T1000 (cell line): ENCODE measurements at regions not wholly inside any gene's neighbourhood (a gene's known extent, or its start where the extent isn't known, plus 50 kb on each side); places are given as distances from the start of the nearest gene placed in this dataset.
"Not testable (repeated sequence)": the region's sequence is repeated elsewhere in the genome, so short reads cannot be mapped to it uniquely, and the experiment has no call there.

Experiments used
- DNase-seq: peaks from one replicate; lab custom pipeline; 2025; ENCODE audit warnings: mixed read lengths; lab: John Stamatoyannopoulos, UW

DNA sequence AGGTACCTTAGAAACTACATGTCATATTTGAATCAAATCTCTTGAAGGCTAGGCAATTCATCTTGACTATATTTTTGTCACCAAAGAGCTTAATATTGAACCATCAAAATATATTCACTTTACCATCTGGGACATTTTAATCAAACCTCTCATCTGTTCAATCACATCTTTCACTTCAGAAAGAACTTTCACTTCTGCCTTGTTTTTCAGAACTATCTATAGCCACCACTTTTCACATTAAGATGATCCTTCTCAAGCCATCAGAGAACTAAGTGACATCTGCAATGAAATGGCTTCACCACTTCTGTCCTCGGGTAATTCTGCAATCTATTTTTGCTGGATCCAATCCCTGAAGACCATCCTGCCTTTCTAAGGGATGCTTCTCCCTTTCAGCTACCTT, 57.8 kb downstream of the OR2B2 start:
- DNase-seq, result no peak

DNA sequence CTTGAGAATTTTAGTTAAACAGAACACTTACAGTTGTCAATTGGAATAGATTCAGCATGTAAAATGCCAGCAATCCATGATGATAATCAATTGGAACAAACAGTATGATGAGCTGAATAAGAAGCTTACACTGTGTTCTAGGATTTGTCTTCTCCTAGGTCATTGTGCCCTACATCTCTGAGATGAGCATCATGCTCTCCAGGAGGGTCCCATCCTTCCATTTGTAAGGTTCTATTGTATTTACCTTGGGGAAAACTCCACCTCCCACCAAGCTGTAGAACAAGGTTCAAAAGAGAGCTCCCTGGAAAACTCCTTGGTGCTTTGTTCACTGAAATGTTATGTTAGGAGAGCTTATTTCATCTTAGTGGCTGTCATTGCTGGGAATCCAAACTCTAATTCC, 60.8 kb downstream of the OR2B2 start:
- DNase-seq, result no peak

DNA sequence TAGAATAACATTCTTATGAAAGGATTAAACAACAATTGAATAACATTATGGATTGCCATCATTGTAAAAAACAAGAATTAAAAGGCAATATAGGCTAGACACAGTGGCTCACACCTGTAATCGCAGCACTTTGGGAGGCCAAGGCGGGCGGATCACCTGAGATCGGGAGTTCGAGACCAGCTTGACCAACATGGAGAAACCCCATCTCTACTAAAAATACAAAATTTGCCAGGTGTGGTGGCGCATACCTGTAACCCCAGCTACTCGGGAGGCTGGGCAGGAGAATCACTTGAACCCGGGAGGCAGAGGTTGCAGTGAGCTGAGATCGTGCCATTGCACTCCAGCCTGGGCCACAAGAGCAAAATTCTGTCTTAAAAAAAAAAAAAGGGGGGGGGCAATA, 63.2 kb downstream of the OR2B2 start:
- DNase-seq, result not testable (repeated sequence)

DNA sequence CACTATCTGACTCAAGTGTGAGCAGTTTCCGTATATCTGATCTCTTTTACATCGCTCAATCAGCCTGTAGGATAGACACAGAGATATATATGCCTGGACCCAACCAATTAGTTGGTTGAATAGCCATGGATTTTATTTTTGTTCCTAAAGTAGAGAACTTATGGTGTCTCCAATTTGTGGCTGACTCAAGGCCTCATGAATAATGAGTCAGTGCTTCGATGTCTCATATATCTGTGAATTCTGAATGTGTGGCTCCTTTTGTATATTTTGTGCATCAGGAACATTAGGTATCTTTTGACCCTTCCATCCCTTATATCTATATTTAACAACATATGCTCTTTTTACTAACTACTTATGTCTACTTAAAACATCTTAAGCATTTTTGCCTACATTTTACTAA, 64.5 kb downstream of the OR2B2 start:
- no peak for DNase-seq

DNA sequence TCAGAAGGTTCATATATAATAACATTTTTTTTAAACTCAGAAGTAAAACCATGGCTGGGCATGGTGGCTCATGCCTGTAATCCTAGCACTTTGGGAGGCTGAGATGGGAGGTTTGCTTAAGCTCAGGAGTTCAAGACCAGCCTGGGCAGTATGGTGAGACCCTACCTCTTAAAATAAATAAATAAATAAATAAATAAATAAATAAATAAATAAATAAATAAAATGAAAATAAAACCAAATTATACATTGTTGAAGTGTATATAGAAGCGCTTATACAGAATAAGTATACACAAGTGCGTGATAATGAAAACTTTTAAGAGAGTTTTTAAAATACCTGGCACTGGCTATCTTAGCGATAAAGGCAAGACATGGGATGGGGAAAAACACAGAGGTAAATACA, 71.6 kb downstream of the OR2B2 start:
- DNase-seq, result no peak

DNA sequence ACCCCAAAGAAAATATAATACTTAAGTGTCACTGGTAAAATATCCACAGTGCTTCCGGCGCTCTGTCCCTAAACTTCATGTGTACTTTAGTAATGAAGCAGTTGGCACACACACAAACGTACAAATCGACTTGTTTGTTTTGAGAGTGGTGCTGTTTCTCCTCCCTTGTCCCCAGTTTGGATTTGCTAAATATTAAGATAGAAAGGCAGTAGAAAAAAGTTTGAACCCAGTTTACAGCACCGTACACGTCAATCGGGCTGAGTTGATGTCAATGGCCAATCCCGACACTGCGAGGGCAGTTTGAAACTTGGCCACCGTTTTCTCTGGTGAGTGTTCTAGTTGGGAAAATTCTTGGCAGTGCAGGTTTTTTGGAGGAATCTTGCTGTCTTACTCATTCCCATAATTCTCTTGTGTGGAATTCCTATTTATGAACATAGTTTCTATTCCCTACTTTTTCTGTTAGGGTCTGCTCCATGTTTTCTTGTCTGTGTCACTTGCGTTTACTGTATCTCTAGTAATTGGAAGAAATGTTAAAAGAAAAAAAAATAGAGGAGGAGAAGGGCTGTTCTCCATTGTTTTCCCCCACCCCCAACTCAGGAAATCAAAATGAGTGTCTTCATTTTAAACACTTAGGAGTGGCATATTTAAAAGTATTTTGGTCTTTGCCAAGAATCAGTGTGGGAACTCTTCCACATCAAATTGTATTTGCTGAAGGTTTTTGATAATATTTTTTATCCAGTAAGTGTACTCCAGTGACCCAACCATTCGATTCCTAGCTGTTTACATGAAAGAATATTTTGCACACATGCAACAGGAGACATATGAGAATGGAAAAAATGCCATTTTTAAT, 72.3 kb downstream of the OR2B2 start:
- no peak for DNase-seq

DNA sequence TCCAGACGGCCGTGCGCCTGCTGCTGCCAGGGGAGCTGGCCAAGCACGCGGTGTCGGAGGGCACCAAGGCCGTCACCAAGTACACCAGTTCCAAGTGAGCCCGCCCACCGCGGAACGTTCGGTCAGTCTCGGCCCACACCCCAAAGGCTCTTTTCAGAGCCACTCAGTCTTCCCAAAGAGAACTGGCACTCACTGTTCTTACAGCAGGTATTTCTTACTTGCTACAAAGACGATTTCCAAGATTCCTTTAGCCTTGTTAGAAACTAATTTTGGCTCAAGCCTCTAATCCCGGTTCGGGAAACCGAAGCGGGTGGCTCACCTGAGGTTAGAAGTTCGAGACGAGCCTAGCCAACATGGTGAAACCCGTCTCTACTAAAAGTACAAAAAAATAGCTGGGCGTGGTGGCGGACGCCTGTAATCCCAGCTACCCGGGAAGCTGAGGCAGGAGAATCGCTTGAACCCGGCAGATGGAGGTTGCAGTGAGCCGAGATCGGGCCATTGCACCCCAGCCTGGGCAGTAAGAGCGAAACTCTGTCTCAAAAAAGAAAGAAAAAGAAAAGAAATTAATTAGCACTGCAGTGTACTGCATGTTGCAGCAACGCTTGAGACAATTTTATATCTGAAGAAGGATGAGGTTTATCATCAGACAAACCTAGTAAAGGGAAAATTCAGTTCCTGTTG, 73.1 kb downstream of the OR2B2 start:
- DNase-seq, result no peak

DNA sequence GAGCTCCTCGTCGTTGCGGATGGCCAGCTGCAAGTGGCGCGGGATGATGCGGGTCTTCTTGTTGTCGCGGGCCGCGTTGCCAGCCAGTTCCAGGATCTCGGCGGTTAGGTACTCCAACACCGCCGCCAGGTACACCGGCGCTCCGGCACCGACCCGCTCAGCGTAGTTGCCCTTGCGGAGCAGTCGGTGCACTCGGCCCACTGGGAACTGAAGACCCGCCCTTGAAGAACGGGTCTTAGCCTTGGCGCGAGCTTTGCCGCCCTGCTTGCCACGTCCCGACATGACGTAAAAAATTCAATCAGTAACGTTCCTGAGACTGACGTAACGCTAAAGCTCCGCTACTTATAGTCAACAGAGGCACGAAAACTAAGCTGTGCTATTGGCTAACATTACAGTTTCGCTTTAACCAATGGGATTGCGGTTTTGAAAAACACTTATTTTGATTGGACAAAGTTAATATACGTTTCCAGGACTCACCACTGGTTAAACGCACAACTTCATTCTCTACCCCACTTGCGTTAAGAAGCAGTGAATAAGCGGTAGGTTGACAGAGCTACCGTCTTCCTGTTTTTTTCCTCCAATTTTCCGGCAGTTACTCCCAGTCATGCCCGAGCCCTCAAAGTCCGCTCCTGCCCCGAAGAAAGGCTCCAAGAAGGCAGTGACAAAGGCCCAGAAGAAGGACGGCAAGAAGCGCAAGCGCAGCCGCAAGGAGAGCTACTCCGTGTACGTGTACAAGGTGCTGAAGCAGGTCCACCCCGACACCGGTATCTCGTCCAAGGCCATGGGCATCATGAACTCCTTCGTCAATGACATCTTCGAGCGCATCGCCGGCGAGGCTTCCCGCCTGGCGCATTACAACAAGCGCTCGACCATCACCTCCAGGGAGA, 73.9 kb downstream of the OR2B2 start:
- peak; percentile 46 for DNase-seq

DNA sequence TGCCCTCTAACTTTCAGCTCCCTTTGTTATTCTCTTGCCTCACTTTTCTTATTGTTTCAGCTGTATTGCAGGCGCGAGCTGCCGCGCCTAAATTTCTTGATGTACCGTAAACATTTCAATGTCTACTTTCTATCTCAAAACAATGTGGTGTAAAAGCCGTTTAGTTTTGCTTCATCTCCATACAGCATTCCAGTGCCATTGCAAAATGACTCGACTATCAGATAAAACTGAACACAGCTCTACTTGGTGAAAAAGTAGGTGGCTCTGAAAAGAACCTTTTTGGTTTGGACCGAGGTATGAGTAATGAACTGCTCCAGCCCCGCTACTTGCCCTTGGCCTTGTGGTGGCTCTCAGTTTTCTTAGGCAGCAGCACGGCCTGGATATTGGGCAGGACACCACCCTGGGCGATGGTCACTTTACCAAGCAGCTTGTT, 74.6 kb downstream of the OR2B2 start:
- DNase-seq, result no peak

DNA sequence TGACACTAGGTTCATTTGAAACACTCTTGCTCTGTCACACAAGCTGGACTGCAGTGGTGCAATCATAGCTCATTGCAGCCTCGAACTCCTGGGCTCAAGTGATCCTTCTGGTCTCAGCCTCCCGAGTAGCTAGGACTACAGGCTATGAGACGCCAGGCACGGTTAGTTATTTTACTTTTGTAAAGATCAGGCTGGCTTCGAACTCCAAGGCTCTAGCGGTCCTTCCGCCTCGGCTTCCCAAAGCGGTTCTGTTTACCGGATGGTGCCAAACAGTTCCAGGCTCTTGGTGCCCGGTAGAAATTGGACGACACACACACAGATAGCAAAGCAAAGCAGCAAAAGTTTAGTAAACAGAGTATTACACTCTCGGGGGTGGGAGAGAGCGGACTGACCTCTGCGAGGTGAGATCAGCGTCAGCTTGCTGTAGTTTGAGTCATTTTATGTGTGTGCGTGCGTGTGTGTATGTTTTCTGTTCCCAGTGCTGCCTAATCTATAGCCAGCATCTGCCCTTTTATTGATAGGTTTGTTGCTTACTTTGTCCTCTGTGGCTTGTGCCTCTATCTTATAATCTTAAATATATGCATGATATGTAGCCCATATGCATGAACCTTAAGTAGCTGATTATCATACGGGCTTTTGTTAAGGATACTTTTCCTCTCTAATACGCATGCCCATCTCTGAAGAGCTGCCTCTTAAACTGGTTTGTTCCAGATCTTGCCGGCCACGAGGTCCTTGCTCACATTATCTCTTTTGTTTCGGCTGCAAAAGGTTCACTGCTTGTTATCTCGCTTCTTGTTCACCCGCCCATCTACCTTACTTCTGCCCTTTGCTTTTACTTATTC, 75.2 kb downstream of the OR2B2 start:
- no peak for DNase-seq

DNA sequence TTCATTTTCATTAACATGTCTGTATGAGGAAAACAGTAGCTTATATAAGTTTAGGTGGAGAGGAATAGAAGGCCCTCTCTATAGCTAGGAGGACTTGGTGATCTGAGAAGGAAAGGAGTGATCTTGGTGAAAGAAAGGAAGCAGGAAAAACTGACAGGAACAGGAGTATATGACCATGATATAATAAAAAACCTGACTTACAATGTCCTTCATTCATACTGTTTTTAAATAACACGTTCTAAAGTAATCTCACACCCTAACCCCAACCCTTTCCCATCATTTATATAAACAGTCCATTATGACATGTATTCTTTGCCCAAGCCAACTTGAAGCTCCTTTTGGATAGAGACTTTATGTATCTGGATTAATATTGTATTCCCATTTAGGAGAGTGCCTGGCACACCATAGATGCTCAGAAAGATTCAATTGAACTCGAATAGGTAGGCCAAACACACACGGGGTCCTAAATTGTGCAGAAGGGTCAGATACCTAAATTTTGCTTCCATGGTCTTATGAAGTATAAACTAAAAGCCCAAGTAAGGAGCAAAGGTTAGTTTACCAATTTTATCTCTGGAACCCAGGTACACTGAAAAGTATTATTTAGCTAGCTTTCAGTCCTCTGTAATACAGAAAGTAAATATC, 75.9 kb downstream of the OR2B2 start:
- no peak for DNase-seq

DNA sequence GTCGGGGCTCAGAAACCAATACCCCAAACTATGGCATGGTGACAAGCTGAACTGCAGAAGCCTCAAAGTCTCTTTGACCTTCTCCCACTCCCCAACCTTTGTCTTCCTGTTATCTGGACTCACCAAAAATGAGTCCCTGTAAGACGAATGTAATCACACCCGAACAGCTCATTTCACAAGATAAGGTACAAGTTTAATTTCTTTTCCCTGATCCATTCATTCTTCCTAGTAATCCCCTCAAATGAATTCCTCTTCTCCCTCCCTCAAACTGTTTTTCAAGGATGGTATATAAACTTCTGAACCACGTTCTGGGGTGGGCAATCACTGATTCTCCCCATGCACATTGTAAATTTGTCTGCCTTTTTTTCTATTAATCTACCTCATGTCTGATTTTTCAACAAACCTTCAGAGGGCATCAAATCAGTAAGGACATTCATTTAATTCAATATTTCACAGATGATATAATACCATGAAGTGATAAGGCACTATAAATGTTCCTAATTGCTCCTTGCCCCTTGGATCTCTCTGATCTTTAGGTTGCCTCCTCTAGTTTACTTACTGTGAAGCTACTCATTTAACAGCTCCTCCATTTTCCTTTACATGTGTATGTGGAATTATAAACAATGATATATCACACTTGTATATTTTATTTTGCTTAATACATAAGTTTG, 77.2 kb downstream of the OR2B2 start:
- DNase-seq, result no peak

DNA sequence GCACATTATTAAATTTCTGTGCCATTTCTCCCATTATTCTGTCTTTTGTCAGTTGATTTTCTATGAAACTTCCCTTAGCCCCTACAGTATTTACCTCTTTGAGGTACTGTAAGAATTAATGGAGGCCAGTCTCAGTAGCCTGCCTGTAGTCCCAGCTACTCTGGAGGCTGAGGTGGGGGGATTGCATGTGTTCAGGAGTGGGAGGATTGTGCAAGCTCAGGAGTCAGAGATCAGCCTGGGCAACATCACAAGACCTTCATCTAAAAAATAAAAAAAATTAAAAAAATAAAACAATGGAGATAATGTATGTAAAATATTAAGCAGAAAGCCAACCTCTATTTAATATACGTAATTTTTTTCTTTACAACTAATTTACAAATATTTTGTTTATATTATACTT, 77.8 kb downstream of the OR2B2 start:
- DNase-seq, result no peak

DNA sequence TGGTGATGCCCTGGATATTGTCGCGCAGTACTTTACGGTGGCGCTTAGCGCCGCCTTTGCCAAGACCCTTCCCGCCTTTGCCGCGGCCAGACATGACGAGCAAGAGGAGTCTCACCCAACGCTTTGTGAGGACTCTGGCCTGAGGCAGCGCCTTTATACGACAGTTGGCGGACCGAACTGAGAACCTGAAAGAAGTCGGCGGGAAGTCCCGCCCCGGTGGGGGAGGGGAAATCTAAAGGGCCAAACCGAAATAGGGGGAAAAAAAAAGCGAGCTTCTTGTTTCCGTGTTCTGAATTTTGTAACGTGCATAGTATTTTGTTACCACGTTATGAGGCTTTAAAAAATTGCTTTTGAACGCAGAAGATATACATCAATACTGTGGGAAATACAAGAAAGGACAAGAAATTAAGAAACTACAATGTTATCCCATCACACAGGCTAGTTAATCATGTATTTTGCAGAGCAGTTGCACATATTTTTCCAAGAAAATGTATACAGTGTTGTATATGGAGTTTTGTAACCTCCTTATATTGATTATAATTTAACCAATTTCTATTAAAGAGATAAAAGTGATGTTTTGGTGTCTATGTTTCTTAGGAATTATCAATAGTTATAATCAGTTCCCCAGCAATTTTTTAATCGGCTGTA, 80.6 kb downstream of the OR2B2 start:
- DNase-seq, result not testable (repeated sequence)

DNA sequence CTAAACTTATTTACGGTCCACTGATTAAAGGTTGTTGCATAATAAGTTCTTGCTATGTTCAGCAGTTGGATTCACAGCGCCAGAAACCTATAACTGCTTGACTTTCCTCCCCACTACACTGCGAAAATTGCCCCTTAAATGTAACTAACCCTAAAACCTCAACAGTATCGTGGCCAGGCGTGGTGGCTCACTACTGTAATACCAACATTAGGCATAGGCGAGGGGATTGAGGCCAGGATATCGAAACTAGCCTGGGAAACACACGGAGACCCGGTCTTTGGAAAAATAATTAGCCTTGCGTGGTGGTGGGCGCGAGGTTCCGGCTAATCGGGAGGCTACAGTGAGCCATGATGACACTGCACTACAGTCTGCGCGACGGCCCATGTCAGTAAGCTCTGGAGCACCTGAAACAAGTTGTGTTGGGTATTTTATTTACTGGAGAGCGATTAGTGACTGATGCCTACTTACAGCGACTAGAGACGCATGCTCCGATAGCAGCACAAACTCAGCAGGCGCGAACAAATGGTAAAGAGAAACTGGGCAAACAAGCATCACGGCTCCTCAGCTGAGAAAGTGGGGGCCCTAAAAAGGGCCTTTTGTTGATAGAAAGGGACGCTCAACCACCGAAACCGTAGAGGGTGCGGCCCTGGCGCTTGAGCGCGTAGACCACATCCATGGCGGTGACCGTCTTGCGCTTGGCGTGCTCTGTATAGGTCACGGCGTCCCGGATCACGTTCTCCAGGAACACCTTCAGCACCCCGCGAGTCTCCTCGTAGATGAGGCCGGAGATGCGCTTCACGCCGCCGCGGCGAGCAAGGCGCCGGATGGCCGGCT, 81.4 kb downstream of the OR2B2 start:
- not testable (repeated sequence) for DNase-seq

DNA sequence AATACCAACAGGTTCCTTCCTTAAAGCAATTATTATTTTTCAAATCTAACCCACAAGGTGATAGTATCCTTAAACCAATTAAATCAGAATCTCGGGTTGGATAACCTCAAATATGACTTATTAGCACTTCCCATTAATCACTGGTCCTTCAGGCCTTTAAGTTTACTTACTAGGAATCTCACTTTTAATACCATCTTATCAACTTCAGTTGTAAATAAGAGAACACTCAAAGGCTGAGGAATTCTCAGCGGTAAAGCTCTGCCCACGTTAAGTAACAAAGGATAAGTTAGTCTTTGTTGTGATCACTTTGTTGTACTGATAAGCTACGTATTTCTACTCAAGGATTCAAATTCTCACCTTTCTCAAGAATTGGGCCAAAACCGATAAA, 82.0 kb downstream of the OR2B2 start:
- DNase-seq, result no peak

DNA sequence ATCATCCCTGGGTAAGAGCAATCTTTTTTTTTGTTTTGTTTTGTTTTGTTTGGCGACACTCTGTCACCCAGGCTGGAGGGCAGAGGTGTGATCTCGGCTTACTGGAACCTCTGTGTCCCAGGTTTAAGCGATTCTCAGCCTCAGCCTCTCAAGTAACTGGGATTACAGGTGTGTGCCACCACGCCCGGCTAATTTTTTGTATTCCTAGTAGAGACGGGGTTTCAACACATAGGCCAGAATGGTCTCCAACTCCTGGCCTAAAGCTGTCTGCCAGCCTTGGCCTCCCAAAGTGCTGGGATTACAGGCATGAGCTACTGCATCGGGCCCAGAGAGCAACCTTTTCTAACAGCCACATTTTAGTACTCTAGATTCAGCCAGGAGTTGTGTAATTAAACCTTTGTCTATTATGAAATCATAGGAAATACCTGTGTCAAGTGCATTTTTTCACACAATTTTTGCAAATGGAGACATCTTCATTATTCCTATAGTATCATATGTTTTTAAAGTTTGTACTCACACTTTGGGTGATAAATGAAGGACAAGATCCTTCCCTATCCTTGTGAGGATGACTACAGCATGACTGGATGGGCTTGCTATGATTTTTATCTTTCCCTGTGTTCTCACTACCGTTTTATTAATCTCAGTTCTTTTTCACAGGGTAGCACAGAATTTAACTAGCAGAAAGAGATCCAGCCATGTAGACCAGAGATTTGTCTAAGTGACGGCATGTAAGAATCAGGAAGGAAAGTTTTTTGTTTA, 82.6 kb downstream of the OR2B2 start:
- no peak for DNase-seq

DNA sequence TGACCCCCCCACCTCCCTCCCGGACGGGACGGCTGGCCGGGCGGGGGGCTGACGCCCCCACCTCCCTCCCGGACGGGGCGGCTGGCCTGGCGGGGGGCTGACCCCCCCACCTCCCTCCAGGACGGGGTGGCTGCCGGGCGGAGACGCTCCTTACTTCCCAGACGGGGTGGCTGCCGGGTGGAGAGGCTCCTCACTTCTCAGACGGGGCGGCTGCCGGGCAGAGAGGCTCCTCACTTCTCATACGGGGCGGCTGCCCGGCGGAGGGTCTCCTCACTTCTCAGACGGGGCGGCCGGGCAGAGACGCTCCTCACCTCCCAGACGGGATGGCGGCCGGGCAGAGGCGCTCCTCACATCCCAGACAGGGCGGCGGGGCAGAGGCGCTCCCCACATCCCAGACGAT, 84.7 kb downstream of the OR2B2 start:
- not testable (repeated sequence) for DNase-seq
